ENCODE measurements at regions not wholly inside any gene's neighbourhood (a gene's known extent, or its start where the extent isn't known, plus 50 kb on each side); places are given as distances from the start of the nearest gene placed in this dataset.

- POLR2A ChIA-PET: no interaction called here
Observed at GRCh38 chr6:143009851-143010250, 50.8 kb upstream of the AIG1 start.

More at GRCh38 chr6:143009851-143010250, 50.8 kb upstream of the AIG1 start:
- Histone ChIP-seq H3K36me3 (ENCODE audit: control insufficient read depth in 2 of 2, insufficient read depth in 1 of 2, low read length in 2 of 2) (no peaks in the 10 kb centered on the region), H3K4me3 (ENCODE audit: low read depth, low read length) (no peak overlapping the region), H3K9me3 (ENCODE audit: control insufficient read depth, insufficient read depth, low read depth, low read length) (no peaks in the 10 kb centered on the region), H3K27ac (ENCODE audit: extremely low read depth, low read depth, low read length) (no peak overlapping the region), H3K4me1 (ENCODE audit: control insufficient read depth, insufficient read depth, low read length) (no peaks in the 10 kb centered on the region)
- TF ChIP-seq ZNF394 (tag by site-specific recombination; IDR thresholded peaks at IDR 0.05; ENCODE audit: borderline replicate concordance) (no peak), ZNF48 (tag by site-specific recombination; IDR thresholded peaks at IDR 0.05) (no peak), ZNF560 (tag by site-specific recombination; IDR thresholded peaks at IDR 0.05; ENCODE audit: borderline replicate concordance) (no peak), ZNF521 (tag by site-specific recombination; IDR thresholded peaks at IDR 0.05) (no peak), PBX3 (CRISPR knock-in tag; IDR thresholded peaks at IDR 0.05) (no peak)
- CTCF ChIA-PET: interaction anchor here (0.6 to 1.2 kb wide), 2 partner anchors 16 to 51 kb away, joined by 3 to 4 read pairs; partner anchors contain the start of gene AIG1

Data from HEK293 (cell line).